ENCODE measurements at regions not wholly inside any gene's neighbourhood (a gene's known extent, or its start where the extent isn't known, plus 50 kb on each side); places are given as distances from the start of the nearest gene placed in this dataset.

GRCh38 chr7:69114374-69114773, 483.9 kb upstream of the AUTS2 start:
- TF ChIP-seq, protein P1, sequence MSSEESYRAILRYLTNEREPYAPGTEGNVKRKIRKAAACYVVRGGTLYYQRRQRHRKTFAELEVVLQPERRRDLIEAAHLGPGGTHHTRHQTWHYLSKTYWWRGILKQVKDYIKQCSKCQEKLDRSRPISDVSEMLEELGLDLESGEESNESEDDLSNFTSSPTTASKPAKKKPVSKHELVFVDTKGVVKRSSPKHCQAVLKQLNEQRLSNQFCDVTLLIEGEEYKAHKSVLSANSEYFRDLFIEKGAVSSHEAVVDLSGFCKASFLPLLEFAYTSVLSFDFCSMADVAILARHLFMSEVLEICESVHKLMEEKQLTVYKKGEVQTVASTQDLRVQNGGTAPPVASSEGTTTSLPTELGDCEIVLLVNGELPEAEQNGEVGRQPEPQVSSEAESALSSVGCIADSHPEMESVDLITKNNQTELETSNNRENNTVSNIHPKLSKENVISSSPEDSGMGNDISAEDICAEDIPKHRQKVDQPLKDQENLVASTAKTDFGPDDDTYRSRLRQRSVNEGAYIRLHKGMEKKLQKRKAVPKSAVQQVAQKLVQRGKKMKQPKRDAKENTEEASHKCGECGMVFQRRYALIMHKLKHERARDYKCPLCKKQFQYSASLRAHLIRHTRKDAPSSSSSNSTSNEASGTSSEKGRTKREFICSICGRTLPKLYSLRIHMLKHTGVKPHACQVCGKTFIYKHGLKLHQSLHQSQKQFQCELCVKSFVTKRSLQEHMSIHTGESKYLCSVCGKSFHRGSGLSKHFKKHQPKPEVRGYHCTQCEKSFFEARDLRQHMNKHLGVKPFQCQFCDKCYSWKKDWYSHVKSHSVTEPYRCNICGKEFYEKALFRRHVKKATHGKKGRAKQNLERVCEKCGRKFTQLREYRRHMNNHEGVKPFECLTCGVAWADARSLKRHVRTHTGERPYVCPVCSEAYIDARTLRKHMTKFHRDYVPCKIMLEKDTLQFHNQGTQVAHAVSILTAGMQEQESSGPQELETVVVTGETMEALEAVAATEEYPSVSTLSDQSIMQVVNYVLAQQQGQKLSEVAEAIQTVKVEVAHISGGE (tag by site-specific recombination; conservative IDR thresholded peaks at IDR 0.05; ENCODE audit: low read depth) = no peak
- TF ChIP-seq SETDB1 (IDR thresholded peaks at IDR 0.05; ENCODE audit: insufficient read length, low read length) = peak; percentile 67
- no peak for TF ChIP-seq WT1 (tag by site-specific recombination; IDR thresholded peaks at IDR 0.05)
- TF ChIP-seq BCL11A (tag by site-specific recombination; IDR thresholded peaks at IDR 0.05; ENCODE audit: low read depth) = no peak
- TF ChIP-seq PATZ1 (tag by site-specific recombination; IDR thresholded peaks at IDR 0.05) = no peak
- no peak for TF ChIP-seq RBAK (tag by site-specific recombination; IDR thresholded peaks at IDR 0.05)
- no peak for TF ChIP-seq ZNF37A (tag by site-specific recombination; IDR thresholded peaks at IDR 0.05)
- TF ChIP-seq ZNF830 (tag by site-specific recombination; IDR thresholded peaks at IDR 0.05; ENCODE audit: low read depth) = no peak
- TF ChIP-seq ZBTB21 (tag by site-specific recombination; IDR thresholded peaks at IDR 0.05) = no peak
- no peak for TF ChIP-seq ZNF112 (tag by site-specific recombination; IDR thresholded peaks at IDR 0.05)
- no peak for TF ChIP-seq CTCF (tag by site-specific recombination; IDR thresholded peaks at IDR 0.05)
- TF ChIP-seq, protein P2, sequence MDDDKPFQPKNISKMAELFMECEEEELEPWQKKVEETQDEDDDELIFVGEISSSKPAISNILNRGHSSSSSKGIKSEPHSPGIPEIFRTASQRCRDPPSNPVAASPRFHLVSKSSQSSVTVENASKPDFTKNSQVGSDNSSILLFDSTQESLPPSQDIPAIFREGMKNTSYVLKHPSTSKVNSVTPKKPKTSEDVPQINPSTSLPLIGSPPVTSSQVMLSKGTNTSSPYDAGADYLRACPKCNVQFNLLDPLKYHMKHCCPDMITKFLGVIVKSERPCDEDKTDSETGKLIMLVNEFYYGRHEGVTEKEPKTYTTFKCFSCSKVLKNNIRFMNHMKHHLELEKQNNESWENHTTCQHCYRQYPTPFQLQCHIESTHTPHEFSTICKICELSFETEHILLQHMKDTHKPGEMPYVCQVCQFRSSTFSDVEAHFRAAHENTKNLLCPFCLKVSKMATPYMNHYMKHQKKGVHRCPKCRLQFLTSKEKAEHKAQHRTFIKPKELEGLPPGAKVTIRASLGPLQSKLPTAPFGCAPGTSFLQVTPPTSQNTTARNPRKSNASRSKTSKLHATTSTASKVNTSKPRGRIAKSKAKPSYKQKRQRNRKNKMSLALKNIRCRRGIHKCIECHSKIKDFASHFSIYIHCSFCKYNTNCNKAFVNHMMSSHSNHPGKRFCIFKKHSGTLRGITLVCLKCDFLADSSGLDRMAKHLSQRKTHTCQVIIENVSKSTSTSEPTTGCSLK (tag by site-specific recombination; IDR thresholded peaks at IDR 0.05) = no peak
- no peak for TF ChIP-seq KLF10 (tag by site-specific recombination; IDR thresholded peaks at IDR 0.05)
- TF ChIP-seq, protein P3, sequence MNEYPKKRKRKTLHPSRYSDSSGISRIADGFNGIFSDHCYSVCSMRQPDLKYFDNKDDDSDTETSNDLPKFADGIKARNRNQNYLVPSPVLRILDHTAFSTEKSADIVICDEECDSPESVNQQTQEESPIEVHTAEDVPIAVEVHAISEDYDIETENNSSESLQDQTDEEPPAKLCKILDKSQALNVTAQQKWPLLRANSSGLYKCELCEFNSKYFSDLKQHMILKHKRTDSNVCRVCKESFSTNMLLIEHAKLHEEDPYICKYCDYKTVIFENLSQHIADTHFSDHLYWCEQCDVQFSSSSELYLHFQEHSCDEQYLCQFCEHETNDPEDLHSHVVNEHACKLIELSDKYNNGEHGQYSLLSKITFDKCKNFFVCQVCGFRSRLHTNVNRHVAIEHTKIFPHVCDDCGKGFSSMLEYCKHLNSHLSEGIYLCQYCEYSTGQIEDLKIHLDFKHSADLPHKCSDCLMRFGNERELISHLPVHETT (tag by site-specific recombination; IDR thresholded peaks at IDR 0.05) = no peak

All from HEK293 (cell line).